IgD-negative memory B cell (primary cell): ENCODE measurements at regions not wholly inside any gene's neighbourhood (a gene's known extent, or its start where the extent isn't known, plus 50 kb on each side); places are given as distances from the start of the nearest gene placed in this dataset.

Source experiments
- H3K27ac Mint-ChIP-seq, 3 donors: one replicate each; pipeline ENCODE4 v1.8.0; 2020 to 2022; ENCODE audit warnings: mild to moderate bottlenecking in 3 of 3, mixed read lengths in 3 of 3, moderate library complexity in 1 of 3
- H3K27me3 Mint-ChIP-seq: one replicate; pipeline ENCODE4 v1.8.0; 2021; ENCODE audit warnings: mixed read lengths
- H3K36me3 Mint-ChIP-seq: one replicate; pipeline ENCODE4 v1.8.0; 2020; ENCODE audit warnings: mild to moderate bottlenecking, mixed read lengths
- H3K4me1 Mint-ChIP-seq, 3 donors: one replicate each; pipeline ENCODE4 v1.8.0; 2020 to 2022; ENCODE audit warnings: mixed read lengths in 3 of 3, mild to moderate bottlenecking in 1 of 3
- H3K4me3 Mint-ChIP-seq, 4 donors: one replicate each; pipeline ENCODE4 v1.8.0; 2020 to 2022; ENCODE audit warnings: mild to moderate bottlenecking in 4 of 4, mixed read lengths in 4 of 4, moderate library complexity in 3 of 4
- H3K9me3 Mint-ChIP-seq, 3 donors: one replicate each; pipeline ENCODE4 v1.8.0; 2020 to 2021; ENCODE audit warnings: mixed read lengths in 3 of 3, mild to moderate bottlenecking in 1 of 3

GRCh38 chr14:29320286-29320685, 553.7 kb downstream of the FOXG1 start:
- H3K4me1 Mint-ChIP-seq = no peaks in the 10 kb centered on the region
- no peaks in the 10 kb centered on the region for H3K27me3 Mint-ChIP-seq
- H3K9me3 Mint-ChIP-seq = peaks cover 0 to 4% (median 0%) of the 10 kb centered on the region in 3 donors
- no peaks in the 10 kb centered on the region for H3K36me3 Mint-ChIP-seq
- no peak overlapping the region for H3K27ac Mint-ChIP-seq
- H3K4me3 Mint-ChIP-seq = no peak overlapping the region

GRCh38 chr14:29321646-29322045, 555.1 kb downstream of the FOXG1 start:
- no peaks in the 10 kb centered on the region for H3K36me3 Mint-ChIP-seq
- H3K4me3 Mint-ChIP-seq = no peak overlapping the region
- peaks cover 0 to 4% (median 0%) of the 10 kb centered on the region in 3 donors for H3K9me3 Mint-ChIP-seq
- no peaks in the 10 kb centered on the region for H3K4me1 Mint-ChIP-seq
- H3K27me3 Mint-ChIP-seq = no peaks in the 10 kb centered on the region
- H3K27ac Mint-ChIP-seq = no peak overlapping the region

GRCh38 chr14:29339494-29340172, 573.0 kb downstream of the FOXG1 start:
- Mint-ChIP-seq H3K9me3 (peaks cover 0 to 6% (median 6%) of the 10 kb centered on the region in 3 donors), H3K27me3 (no peaks in the 10 kb centered on the region), H3K36me3 (no peaks in the 10 kb centered on the region), H3K27ac (no peak overlapping the region), H3K4me3 (no peak overlapping the region), H3K4me1 (no peaks in the 10 kb centered on the region)

- Mint-ChIP-seq H3K4me3 (no peak overlapping the region), H3K36me3 (no peaks in the 10 kb centered on the region), H3K27me3 (no peaks in the 10 kb centered on the region), H3K27ac (no peak overlapping the region), H3K4me1 (no peaks in the 10 kb centered on the region), H3K9me3 (peaks cover 0 to 2% (median 2%) of the 10 kb centered on the region in 3 donors)
Observed at GRCh38 chr14:29348504-29348903, 579.1 kb downstream of the PRKD1 start.

- no peak overlapping the region for H3K4me3 Mint-ChIP-seq
- peaks cover 0 to 7% (median 2%) of the 10 kb centered on the region in 3 donors for H3K9me3 Mint-ChIP-seq
- H3K27ac Mint-ChIP-seq = no peak overlapping the region
- no peaks in the 10 kb centered on the region for H3K4me1 Mint-ChIP-seq
- H3K36me3 Mint-ChIP-seq = no peaks in the 10 kb centered on the region
- H3K27me3 Mint-ChIP-seq = no peaks in the 10 kb centered on the region
Observed at GRCh38 chr14:29350496-29350895, 577.2 kb downstream of the PRKD1 start.

DNA sequence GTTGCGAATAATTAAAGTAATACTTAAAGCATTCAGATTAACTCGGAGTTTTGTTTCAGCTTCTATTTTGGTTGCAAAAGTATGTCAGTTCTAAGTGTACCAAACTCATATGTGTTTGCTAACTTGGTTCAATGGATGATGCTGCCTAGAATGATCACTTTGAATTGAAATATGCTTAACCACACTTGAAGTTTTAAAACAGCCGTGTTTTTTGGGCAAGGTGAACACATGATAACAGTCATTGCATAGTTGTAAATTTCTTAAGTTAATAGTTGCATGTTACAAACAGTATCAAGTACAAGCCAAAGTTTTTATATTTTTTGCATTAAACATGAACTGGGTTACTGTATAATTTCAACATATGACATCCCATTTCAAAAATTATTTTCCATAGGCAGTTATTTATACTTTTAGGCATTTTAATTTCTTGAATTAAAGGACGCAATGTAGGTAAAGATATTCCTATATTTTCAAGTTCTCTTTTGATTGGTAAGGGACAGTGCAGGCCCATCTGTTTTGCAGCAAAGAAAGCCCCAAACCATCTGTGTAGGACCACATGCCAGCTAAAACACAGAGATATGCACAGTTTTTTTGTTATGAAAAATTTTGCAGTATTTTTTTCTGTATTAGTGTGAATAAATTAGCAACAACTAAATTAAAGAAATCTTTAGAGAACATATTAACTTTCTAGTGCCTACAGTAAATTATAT, 575.5 kb downstream of the PRKD1 start:
- Mint-ChIP-seq H3K36me3 (no peaks in the 10 kb centered on the region), H3K9me3 (peaks cover 0 to 7% (median 3%) of the 10 kb centered on the region in 3 donors), H3K4me1 (no peaks in the 10 kb centered on the region), H3K4me3 (no peak overlapping the region), H3K27ac (no peak overlapping the region), H3K27me3 (no peaks in the 10 kb centered on the region)

- H3K4me1 Mint-ChIP-seq = no peaks in the 10 kb centered on the region
- H3K27me3 Mint-ChIP-seq = no peaks in the 10 kb centered on the region
- H3K36me3 Mint-ChIP-seq = no peaks in the 10 kb centered on the region
- no peak overlapping the region for H3K27ac Mint-ChIP-seq
- H3K4me3 Mint-ChIP-seq = no peak overlapping the region
- H3K9me3 Mint-ChIP-seq = peaks cover 0 to 7% (median 4%) of the 10 kb centered on the region in 3 donors
Observed at GRCh38 chr14:29352706-29353080, 575.0 kb downstream of the PRKD1 start.

GRCh38 chr14:29353513-29353912, 574.1 kb downstream of the PRKD1 start:
- Mint-ChIP-seq H3K4me1 (no peaks in the 10 kb centered on the region), H3K27me3 (no peaks in the 10 kb centered on the region), H3K36me3 (no peaks in the 10 kb centered on the region), H3K27ac (no peak overlapping the region), H3K4me3 (no peak overlapping the region), H3K9me3 (peaks cover 0 to 7% (median 4%) of the 10 kb centered on the region in 3 donors)

- Mint-ChIP-seq H3K27me3 (no peaks in the 10 kb centered on the region), H3K4me3 (no peak overlapping the region), H3K27ac (no peak overlapping the region), H3K36me3 (no peaks in the 10 kb centered on the region), H3K9me3 (peaks cover 0 to 7% (median 4%) of the 10 kb centered on the region in 3 donors), H3K4me1 (no peaks in the 10 kb centered on the region)
Observed at GRCh38 chr14:29354486-29354885, 573.2 kb downstream of the PRKD1 start.

GRCh38 chr14:29355331-29355730, 572.3 kb downstream of the PRKD1 start:
- Mint-ChIP-seq H3K27ac (no peak overlapping the region), H3K36me3 (no peaks in the 10 kb centered on the region), H3K27me3 (no peaks in the 10 kb centered on the region)

DNA sequence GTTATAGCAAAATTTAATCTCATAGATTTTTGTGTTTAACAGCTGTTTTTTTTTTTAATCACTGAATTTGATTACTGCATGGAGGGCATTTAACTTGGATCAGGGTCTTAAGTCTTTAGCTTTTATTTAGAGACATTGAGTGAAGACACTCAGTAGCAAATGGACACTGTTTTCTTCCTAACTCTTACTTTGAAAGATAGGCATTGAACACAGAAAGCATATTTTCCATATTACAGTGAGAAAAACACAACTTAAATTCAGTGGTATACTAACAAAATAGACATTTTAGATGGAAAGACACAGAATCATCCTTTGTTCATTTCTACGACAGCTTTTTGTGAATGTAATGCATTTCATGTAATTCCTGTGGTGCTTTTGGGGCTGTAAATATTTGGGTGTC, 571.8 kb downstream of the PRKD1 start:
- H3K4me3 Mint-ChIP-seq = no peak overlapping the region
- no peaks in the 10 kb centered on the region for H3K36me3 Mint-ChIP-seq
- no peak overlapping the region for H3K27ac Mint-ChIP-seq
- no peaks in the 10 kb centered on the region for H3K4me1 Mint-ChIP-seq
- H3K9me3 Mint-ChIP-seq = peaks cover 0 to 7% (median 4%) of the 10 kb centered on the region in 3 donors
- H3K27me3 Mint-ChIP-seq = no peaks in the 10 kb centered on the region

More at GRCh38 chr14:29355331-29355730, 572.3 kb downstream of the PRKD1 start:
- H3K4me3 Mint-ChIP-seq = no peak overlapping the region
- no peaks in the 10 kb centered on the region for H3K4me1 Mint-ChIP-seq
- H3K9me3 Mint-ChIP-seq = peaks cover 0 to 7% (median 4%) of the 10 kb centered on the region in 3 donors

DNA sequence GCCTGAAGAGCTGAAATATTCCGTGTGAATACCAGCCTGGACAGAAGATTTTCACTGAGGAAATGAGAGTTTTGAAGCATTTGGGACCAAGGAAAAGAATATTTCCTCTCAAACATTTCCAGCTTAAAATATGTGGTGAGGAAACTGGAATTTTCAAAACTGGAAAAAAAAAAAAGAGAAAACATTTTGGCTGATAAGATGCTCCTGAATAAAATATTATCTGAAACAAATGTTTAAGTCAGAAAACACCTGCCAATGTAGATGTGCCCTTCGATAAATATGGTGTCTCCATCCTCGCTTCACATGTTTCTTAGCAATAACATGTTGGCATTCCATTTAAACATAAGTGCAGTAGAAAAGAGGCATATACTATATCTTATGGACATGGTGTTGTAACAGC, 567.0 kb downstream of the PRKD1 start:
- H3K27ac Mint-ChIP-seq = no peak overlapping the region
- no peaks in the 10 kb centered on the region for H3K27me3 Mint-ChIP-seq
- H3K36me3 Mint-ChIP-seq = no peaks in the 10 kb centered on the region
- H3K4me1 Mint-ChIP-seq = no peaks in the 10 kb centered on the region
- H3K4me3 Mint-ChIP-seq = no peak overlapping the region
- peaks cover 0 to 4% (median 1%) of the 10 kb centered on the region in 3 donors for H3K9me3 Mint-ChIP-seq

DNA sequence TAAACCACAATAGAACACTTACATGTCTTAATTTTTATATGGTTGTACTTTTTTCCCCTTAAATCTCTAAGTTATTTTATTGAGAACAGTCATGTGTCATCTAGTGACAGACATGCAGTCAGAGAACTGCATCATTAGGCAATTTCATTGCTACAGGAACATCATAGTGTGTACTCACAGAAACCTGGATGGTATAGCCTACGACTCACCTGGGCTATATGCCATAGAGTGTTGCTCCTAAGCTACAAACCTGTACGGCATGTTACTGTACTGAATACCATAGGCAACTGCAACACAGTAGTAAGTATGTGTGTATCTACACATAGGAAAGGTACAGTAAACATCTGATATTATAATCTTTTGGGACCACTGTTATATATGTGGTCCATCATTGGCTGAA, 557.6 kb downstream of the PRKD1 start:
- no peaks in the 10 kb centered on the region for H3K4me1 Mint-ChIP-seq
- no peak overlapping the region for H3K27ac Mint-ChIP-seq
- peaks cover 1 to 10% (median 1%) of the 10 kb centered on the region in 3 donors for H3K9me3 Mint-ChIP-seq
- H3K36me3 Mint-ChIP-seq = no peaks in the 10 kb centered on the region
- H3K4me3 Mint-ChIP-seq = no peak overlapping the region
- H3K27me3 Mint-ChIP-seq = no peaks in the 10 kb centered on the region

GRCh38 chr14:29376237-29376636, 551.4 kb downstream of the PRKD1 start:
- Mint-ChIP-seq H3K27ac (no peak overlapping the region), H3K36me3 (no peaks in the 10 kb centered on the region), H3K9me3 (peaks cover 3 to 8% (median 5%) of the 10 kb centered on the region in 3 donors), H3K4me3 (no peak overlapping the region), H3K4me1 (no peaks in the 10 kb centered on the region), H3K27me3 (no peaks in the 10 kb centered on the region)

- Mint-ChIP-seq H3K27ac (peak overlapping the region in 1 of 3 donors; percentile 47), H3K36me3 (no peaks in the 10 kb centered on the region), H3K4me1 (no peaks in the 10 kb centered on the region), H3K27me3 (no peaks in the 10 kb centered on the region), H3K9me3 (peaks cover 0 to 6% (median 5%) of the 10 kb centered on the region in 3 donors), H3K4me3 (no peak overlapping the region)
Observed at GRCh38 chr14:29380826-29381225, 546.8 kb downstream of the PRKD1 start.

DNA sequence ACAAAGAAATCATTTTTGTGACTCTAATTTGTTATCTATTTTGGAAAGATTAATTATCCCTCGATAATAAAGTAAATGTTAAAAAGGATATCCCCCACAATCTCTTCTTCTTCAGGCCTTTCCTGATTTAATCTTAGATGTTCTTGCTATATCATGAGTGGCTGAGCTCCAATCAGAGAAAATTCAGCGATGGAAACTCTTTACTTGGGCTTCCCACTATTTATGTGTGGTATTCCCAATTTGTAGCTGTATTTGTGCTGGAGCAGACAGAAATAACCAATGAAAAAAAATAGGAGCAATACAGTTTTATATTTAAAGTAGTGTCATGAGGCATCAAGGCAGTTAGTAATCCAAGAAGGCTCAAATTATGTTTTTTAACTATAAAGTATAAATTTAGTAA, 539.1 kb downstream of the PRKD1 start:
- H3K27ac Mint-ChIP-seq = no peak overlapping the region
- no peaks in the 10 kb centered on the region for H3K36me3 Mint-ChIP-seq
- no peaks in the 10 kb centered on the region for H3K4me1 Mint-ChIP-seq
- H3K9me3 Mint-ChIP-seq = peaks cover 3 to 4% (median 4%) of the 10 kb centered on the region in 3 donors
- H3K4me3 Mint-ChIP-seq = no peak overlapping the region
- H3K27me3 Mint-ChIP-seq = no peaks in the 10 kb centered on the region
